HG03378 (cell line): ENCODE measurements at regions not wholly inside any gene's neighbourhood (a gene's known extent, or its start where the extent isn't known, plus 50 kb on each side); places are given as distances from the start of the nearest gene placed in this dataset.

ENCODE experiments used
- ATAC-seq: cut with Tn5 transposase; IDR thresholded peaks from one replicate; pipeline ENCODE4 v1.9.1; 2021; ENCODE audit warnings: mild to moderate bottlenecking, moderate library complexity; ENCODE audit not compliant: unreplicated experiment

DNA sequence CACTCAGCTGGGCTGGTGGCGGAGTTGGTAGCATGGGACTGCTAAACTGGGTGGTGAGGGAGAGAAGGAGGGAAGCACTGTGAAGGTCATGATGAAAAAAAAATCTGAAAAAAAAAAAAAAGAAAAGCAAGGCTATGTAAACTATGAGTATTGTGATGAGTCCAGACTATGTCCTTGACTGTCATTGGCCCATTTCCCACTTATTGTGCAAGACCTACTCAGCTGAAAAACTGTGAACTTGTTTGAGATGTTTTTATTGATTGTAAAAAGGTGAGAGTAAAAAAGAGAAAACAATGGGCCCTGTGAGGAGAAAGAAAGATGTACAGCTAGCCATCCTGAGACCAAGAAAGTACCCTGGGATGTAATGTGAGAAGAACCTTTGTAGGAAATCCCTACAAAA is 798.4 kb upstream of the TENM4 start:
- no peak for ATAC-seq

DNA sequence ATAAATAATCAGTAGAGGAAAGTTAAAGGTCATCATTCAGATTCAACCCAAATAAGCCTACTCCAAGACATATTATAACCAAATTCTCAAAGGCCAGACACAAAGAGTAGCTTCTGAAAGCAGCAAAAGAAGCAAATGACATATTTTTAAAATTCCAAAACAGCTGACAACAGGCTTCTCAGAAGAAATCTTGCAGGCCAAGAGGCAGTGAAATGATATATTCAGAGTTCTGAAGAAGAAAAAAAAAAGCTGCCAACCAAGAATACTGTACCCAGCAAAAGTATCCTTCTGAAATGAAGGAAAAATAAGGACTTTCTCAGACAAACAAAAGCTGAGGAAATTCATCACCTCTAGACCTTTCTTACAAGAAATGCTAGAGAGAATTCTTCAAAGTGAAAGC is 787.1 kb upstream of the TENM4 start:
- ATAC-seq, result no peak

DNA sequence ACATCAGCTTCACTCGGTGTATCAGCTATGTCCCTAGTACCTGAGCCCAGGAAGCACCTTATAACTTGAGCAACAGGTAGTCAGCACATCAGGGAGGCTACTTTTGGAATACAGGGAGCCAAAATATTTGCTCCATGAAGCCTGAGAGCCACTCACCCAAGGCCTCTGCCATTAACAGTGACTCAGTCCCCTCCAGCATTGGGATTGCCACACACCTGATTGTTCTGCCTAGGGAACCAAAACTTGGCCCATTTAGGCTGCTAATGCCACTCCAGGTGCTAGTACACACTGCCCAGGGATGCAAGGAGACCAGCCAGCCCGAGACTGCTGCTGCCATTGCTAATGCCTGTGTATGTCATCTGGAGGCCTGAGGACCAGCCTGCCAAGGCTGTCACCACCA is 773.6 kb upstream of the TENM4 start:
- ATAC-seq, result no peak

DNA sequence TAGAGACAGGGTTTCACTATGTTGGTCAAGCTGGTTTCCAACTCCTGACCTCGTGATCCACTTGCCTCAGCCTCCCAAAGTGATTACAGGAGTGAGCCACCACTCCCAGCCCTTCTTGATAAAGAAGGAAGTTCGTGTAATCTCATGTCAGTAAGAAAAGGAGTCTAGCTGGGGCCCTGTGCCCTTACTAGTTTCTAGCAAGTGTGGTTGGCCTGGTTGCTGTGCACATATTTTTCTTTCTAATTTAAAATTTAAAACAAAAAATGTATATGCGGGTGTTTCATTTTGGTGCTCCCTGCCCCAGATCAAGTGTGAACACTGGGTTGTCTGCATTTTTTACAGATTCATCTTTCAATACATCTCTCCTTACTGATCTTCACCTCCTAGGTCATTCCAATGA is 770.8 kb upstream of the TENM4 start:
- no peak for ATAC-seq

DNA sequence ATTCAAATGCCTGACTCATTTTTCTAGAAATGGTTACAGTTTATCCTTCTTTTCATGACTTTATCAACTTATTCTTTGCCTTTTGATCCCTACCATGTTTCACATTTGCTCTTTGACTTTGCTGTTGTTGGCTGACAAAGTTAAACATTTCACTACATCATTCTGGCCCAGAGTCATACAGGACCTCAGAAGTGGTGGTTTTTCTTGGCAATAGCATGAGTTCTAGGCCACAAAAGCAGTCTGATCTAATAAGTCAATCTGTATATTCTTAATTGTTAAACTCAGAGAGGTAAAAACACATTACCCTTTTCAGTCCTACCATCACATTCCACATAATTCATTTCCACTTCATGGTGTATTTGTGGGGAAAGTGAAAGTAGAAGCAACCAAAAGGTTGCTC is 763.2 kb upstream of the TENM4 start:
- no peak for ATAC-seq

DNA sequence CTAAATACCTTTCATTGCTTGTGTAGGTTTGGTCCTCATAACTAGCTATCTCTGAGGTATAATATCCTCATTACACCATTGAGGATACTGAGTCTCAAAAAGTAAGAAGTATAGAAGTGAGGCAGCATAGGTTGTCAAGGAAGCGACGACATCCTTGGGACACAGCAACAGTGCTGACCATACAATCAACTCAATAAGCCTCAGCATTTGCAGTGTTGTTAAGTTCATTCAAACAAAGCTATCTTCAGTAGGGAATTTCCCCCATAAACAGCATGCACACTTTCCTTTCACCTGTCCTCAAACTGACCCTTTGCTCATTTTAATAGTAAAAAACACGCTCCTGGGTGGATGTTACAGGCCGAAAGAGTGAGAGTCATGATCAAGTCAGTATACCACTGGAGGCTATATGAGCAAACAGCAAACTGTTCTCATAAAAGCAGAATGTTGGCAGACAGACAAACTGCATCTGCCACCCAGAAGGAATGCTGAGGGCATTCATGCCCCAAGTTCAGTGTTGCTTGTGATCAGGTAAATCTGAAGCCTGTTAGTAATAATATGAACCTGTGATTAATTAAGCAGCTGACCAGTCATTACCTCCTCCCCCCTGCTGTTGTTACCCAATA is 756.2 kb upstream of the TENM4 start:
- no peak for ATAC-seq

DNA sequence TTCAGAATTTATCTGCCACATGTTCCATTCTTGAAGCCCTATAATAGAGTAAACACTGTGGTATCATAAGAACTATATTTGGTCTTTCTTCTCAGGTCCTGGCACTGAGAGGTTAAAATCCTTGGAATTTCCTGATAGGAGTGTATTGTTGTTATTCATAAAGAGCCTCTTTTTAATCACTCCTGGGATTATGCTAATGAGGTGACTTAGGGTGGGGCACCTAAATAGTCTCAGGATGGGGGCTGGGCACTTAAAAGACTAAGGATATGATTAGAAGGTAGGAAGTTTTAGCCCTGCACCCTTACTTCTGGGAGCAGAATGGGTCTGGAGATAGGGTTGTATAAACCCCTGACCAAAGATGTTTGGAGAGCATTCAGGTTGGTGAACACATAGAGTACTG is 755.2 kb upstream of the TENM4 start:
- no peak for ATAC-seq

DNA sequence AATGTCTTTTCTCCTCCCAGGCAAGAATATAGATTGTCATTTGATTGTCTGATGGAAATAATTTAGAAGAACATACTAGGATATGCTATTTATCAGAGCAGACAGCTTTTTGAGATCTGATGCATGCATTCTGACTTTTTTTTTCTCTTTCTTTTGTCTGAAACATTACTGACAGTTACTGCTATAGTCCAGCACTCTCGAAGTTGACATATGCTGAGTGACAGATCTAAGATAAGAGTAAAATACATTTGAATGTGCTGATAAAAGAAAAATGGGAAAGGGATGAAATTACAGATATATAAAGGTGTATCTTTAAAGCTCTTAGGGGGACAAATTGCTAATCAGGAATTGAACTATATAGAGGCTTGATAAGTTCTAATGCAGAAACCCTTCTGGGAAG is 753.8 kb upstream of the TENM4 start:
- no peak for ATAC-seq

DNA sequence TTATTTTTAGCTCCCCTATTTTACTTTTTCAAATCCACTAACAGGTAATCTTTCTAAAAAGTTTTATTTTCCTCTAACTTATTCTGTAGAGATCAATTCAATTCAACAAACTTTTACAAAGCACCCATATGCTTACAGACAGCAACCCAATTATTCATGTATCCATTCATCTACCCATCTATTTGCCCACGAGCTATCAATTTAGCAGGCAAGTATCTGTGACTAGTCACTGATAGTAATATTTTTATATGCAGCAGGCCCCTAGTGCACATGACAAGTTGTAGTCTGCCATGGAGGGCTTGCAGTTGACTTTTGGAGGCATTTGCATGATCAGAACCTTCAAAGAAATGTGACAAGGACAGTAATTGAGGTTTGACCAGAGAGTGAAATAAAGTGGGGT is 753.2 kb upstream of the TENM4 start:
- no peak for ATAC-seq

DNA sequence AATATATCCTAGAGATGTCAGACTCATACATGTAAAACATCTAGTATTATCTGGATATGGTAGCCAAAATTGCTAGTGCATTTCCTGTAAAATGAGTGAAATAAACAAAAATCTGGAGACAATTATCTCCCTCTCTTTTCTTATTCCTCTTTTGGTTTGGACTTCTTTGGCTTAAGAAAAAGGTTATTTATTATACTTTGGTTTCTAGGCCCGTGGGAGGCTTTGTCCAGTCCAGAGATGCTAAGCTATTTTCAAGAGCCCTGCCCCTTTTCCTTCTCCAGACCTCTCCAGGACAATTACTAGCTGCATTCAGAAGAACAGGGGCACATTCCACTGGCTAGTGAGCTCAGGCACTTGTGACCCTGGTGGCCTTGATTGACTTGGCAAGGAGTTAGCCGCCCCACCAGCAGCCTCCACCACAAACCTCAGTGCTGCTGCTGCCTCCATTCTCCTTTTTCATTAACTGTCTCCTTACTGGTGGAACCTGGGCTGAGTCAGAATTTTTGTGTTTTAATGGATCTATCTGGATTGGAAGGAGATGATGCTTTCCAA is 747.3 kb upstream of the TENM4 start:
- no peak for ATAC-seq

DNA sequence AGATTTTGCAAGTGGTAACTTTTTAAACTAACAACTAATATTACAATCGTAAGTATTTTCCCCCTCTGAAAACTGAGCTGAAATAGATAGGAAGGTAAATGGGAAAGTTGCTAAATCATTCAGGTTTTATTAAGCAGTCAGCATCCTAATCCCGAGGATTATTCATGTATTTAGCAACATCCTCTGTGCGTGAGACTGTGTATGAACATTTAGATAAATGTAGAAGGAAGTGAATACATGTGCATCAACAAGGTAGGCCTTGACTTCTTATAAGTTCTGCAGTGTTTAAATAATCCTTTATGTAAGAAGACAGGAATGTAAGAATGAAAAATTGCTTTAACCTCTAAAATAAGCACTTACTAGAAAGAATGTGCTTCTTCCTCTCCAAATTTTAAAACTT is 745.9 kb upstream of the TENM4 start:
- ATAC-seq, result no peak

DNA sequence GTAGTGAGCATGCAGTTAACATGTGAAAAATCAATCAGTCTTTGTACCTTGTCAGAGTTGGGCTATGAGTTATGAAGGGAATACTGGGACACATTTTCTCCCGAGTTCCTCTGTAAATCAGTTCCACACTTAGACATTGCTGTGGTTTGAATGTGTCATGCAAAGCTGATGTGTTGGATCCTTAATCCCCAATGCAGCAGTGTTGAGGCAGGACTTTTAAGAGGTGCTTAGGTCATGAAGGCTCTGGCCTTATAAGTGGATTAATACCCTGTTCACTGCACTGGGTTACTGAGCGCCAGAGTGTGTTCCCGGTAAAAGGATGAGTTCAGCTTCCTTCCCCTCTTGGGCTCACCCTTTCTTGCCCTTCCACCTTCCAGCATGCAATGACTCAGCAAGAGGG is 742.1 kb upstream of the TENM4 start:
- no peak for ATAC-seq

DNA sequence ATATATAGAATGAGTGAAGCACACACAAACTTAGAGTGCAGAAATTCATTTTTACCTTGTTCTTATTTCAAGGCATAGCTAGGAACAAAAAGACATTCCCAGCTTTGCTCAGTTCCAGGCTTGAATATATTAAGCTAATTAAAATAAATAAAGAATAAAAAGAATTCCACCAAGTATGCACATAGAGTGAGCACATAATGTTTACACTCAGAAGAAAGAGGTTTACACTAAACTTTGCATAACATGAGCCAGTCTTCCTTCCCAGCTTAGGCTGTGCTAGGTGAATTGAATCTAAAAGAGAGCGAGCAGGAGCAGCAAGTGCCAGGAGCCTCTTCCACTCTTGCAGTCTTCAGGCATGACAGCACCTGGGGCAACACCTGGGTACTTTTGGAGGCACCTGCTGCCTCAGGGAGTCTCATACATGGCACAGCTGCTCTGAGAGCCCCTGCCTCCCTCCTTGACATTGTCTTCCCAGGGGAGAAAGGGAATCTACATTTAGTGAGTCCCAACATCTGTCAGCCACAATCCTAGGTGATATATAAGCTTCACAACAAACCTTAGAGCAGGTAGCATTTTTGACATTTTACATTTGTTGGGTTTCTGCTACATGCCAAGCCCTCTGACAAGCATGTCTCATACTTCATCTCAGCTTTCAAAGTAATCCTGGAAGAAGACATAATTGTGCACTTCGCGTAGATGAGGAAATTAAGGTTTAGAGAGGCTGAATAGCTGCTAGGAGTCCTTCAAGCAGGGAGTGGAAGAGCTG is 732.7 kb upstream of the TENM4 start:
- no peak for ATAC-seq

DNA sequence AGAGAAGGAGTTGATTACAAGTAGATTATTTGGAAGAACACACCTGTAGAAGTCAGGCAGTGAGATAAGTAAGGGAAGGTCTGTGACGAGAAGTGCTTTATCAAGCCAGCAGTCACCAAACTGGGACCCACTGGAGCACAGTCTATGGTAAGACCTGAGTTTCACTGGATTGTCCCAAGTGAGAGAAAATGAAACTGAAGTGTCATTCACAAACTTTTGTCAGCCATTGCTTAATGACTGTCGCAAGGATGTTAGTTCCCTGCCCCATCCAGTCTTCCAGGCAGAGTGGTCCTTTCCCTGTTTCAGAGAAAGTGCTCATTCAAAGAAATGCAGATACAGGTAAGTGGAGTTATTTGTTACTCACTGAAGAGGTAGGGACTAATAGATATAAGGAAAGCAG is 728.0 kb upstream of the TENM4 start:
- no peak for ATAC-seq

DNA sequence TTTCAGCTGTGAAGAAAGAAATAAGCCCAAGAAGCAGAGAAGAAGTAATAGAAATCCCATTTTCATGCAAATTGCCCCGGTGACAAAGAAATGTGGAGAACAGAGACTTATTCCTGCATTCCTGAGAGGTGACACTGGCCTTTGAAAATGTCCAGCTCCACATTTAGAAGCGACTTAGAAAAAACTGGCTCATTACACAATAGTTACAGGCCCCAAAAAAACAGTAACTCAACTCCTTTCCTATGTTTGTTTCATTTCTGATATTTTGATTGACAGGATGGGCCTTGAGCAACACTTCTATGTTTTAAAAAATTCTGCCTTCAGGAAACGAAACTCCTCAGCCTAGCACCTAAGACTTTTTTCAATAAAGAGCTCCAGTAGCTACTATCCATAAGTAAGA is 726.9 kb upstream of the TENM4 start:
- ATAC-seq, result no peak

DNA sequence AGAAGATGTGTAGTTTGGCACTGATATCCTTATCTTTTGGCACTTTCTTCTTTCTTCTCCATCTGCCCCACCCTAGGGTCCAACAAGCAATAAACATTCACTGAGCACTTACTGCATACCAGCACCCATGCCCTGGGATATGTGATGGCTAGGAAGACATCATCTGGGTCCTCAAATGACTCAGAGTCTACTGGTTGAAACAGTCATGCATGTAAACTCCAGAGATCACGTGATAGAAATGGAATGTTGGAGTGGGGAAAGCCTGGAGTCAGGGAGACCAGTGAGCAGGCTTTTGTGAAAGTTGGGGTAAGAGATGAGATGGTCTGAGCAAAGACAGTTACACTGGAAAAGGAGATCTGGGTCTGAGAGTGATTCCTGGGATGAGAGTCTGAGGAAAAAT is 724.9 kb upstream of the TENM4 start:
- no peak for ATAC-seq

DNA sequence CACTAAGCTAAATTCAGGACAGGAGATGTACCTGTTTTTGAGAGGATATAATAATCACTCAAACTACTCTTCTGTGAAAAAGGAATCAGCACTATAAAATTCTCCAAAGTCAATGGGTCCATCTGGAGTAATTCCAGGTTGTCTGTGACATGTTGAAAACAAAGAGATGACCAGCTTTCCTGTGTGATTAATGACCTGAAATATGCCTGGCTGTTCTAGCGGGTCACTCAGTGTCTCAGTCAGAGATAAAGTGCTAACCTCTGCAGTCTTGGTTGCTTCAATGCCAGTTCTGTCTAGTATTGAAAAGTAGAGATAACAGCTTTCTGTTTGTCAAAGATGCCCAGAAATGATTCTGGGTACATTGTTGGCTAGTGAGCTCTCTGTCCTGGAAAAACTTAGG is 722.6 kb upstream of the TENM4 start:
- no peak for ATAC-seq

DNA sequence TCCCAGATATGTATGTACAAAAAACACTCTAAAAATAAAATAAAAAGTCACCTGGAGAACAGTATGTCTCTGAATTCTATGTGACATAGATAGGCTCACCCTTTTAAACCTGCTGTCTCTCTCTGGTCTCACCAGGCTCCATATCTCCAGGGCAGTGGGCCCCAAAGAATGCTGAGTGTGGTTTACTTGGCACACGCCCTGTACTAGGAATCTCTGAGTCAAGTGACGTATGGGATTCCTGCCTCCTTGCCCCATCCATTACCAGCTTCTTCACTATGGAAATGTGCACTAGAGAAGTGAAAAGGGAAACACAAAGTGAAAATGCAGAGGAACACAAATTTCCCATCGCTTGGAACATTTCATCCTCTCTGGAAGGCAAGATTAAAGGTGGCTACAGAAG is 722.2 kb upstream of the TENM4 start:
- ATAC-seq, result no peak

DNA sequence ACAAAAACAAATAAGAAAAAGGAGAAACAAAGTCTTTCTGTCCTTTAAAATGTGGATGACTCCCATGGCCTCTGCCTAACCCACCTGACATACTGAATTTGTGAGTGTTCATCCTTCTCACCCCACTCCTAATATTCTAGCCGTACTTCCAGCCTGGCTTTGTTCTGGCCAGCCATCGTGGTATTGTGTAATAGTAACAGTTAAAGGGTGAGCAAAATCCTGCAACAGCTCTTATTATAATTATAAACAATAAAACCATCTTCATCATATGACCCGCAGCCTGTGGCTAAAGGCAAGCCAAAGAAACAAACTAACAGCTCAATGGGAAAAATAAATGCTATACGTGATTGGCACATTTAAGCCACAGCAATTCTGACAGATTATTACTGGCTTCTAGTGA is 721.6 kb upstream of the TENM4 start:
- no peak for ATAC-seq

DNA sequence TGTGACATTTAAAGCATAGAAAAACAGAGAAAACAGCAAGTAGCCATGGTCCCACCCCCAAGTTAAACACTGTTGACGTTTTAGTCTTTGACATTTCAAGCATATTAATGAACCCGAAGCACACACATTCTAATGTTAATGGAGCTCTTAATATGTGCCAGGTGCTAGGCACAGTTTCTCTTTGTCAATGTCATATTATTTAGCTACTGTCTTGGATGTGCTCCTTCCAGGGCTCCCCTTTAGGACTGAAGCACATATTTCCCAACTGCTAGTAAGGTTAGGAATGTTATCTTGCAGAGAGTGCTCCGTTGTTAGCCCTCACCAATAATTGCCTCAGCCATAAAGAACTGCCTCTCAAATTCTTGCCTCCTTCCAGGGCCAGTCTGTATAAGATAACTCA is 716.6 kb upstream of the TENM4 start:
- no peak for ATAC-seq

DNA sequence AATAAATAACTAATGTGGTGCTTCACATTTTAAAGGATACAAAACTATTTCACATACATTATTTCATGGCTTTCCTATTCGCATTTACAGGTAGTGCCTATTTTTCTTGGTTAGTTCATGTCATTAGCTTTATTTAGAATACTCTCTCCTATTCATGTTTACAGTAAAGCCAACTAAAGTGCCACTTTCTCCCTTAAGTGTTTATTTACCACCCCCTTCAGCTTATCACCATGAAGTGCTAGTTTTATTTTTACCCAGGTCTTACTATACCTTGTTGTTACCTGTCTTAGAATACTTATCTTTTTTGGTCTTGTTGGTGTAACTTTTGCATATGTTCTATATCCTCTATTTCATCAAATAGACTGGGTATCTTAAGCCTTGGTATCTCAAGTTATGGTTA is 715.2 kb upstream of the TENM4 start:
- ATAC-seq, result no peak

DNA sequence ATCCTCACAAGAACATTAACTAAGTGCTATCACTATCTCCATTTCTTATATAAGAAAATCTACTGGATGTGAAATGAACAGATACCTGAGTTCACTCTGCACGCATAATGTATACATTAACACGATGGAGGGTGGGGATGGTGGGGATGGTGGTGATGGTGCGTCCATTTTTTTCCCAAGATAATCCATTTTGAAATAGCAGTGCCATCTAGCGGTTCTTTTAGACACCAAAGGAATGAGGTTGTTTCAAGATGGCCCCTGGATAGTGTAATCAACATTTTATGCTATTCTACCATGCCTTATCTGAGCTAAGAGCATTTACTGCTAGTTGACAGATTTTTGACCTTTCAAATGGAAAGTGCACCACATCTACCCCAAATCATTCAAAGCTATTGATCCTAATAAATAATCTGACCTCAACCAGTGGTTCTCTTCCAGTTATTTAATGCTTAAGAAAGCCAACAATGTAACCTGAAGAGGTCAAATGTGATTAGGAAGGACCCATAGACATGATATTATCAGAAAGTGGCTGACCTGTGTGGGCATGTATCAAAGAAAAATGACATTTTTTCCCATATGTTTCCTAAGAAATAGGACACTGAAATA is 714.7 kb upstream of the TENM4 start:
- no peak for ATAC-seq
